ENCODE measurements at regions not wholly inside any gene's neighbourhood (a gene's known extent, or its start where the extent isn't known, plus 50 kb on each side); places are given as distances from the start of the nearest gene placed in this dataset.
"Not testable (repeated sequence)": the region's sequence is repeated elsewhere in the genome, so short reads cannot be mapped to it uniquely, and the experiment has no call there.

GRCh38 chr12:38238328-38238727, 78.2 kb upstream of the ALG10B start:
- not testable (repeated sequence) for TF ChIP-seq CTCF (conservative IDR thresholded peaks at IDR 0.05; ENCODE audit: low read depth, low read length); EZH2 (IDR thresholded peaks at IDR 0.05; ENCODE audit: borderline replicate concordance, low read depth, low read length, poor library complexity, severe bottlenecking)

All from A673 (cell line).